Limb (tissue), 2 donors: ENCODE measurements at regions not wholly inside any gene's neighbourhood (a gene's known extent, or its start where the extent isn't known, plus 50 kb on each side); places are given as distances from the start of the nearest gene placed in this dataset.

Experiments
- DNase-seq, 2 donors: peaks; one replicate each; pipeline ENCODE4 v3.0.0-alpha.2; 2016; ENCODE audit errors: extremely low spot score in 2 of 2

DNA sequence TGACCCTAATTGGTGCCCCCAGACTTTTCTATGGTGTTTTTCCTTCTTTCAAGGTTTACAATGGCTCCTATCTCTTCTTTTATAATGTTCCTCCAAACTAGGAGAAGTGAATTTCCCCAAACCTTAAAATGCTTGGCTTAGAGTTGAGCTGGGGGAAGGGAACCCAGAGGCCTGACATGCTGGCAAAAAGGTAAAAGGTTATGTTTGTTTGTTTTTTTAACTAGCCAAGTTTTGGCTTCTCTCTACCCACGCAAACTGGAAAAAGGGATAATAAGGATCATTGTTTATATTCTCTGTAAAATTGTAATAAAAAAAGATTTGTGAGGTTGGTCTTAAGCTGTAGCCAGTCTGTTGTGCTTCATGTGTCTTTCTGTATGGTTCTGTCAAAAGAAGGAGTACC, 477.0 kb downstream of the IPMK start:
- no peak for DNase-seq

DNA sequence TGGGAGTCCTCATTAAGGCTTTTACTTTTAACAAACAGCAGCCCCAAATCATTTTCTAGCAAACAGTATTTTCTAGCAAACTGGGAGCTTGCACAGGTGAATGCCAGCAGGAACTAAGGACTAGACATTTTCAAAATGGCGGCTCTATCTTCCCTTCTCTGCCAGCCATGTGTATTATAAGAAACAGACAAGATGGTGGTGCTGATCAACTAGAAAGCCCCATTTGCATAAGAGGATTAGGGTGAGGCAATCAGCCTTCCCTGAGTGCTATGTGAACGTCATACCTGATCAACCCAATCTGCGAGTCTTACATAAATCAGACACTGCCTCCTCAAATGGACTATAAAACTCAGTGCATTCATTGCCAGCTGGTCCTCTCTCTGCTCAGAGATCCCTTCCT, 479.6 kb downstream of the IPMK start:
- no peak for DNase-seq

DNA sequence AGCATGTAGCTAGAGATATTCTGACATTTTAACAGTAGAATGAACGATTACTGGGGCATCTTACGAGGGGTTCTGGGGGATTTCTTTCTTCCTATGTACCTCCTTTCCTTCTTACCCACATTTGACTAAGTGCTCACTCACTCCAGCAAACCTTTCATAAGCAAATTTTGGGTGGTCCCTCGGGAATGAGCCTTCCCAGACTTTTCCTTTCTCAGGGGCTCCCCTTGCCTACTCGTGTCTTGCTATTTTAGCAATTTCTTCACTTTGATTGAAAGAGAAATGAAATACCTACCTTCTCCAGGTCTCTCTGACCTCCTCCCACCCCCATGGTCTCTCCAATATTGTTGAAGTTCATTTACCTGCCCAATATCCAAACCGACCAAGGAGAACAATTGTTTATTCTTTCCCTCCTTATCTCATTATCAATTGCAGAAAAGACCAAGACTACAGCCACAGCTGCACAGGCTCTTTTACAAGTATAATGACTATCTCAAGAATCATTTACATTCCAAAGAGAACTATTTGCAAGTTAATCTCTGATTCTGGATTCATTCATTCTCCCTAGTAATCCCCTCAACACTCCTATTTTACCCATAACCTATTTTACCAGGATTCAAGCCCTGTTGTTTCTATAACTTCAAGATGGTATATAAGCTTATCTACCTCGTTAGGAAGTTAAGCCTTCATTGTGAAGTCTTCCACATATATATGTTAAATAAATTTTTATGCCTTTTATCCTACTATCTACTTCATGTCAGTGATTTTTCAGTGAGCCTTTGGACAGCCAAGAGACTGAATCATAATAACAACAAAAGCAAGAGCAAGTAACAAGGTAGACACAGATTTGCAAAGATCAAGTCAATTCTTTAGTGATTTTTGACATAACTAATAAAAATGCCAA, 480.6 kb downstream of the IPMK start:
- DNase-seq, result no peak

DNA sequence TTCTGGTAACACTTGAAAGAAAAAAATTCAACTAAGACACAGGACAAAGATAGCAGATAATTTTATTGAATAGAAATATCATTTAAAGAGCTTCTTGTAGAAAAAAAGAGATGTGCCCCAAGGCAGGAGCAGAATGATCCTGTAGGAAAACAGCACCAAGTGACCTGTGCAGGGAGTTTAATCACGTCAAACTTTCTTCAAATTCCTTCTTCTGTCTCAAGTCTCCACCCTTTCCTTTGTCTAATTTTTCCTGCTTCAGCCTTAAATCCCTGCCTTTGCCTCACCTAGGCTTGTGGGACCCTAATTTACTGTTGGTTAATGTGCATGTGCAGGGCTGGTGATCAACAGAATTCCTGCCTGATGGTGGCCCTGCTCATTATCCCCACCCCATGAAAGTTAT, 481.4 kb downstream of the IPMK start:
- no peak for DNase-seq

DNA sequence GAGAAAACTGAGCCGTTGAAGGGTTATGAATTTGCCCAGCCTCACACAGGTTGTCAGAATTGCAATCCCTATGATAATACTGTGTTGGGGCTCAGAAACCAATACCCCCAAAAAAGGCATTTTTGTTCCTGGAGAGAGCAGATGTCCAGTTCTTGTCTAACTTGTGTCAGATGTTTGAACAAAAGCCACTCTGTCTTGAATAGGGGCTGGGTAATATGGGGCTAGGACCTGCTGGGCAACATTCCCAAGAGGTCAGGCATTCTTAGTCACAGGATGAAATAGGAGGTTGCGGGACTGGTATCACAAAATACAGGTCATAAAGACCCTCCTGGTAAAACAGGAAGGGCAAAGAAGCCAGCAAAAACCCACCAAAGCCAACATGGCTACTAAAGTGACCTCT, 482.1 kb downstream of the IPMK start:
- DNase-seq, result no peak

DNA sequence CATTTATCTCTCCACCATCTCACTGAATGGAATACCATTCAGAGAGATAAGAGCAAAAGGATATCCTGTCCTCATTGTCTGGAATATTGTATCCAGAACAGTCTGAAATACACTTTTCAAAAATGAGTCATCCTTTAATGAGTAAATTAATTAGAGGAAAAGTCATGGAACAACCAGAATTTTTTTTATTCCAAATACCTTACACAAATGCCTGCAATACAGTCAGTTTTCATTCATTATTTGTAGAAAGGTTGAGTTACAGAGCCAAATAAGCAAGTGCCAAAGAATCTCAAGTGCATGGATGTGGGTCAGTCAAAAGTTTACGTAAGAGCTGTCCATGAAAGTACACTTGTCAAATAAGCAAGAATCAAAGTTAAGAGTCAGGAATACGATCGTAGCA, 482.6 kb downstream of the IPMK start:
- DNase-seq, result no peak

DNA sequence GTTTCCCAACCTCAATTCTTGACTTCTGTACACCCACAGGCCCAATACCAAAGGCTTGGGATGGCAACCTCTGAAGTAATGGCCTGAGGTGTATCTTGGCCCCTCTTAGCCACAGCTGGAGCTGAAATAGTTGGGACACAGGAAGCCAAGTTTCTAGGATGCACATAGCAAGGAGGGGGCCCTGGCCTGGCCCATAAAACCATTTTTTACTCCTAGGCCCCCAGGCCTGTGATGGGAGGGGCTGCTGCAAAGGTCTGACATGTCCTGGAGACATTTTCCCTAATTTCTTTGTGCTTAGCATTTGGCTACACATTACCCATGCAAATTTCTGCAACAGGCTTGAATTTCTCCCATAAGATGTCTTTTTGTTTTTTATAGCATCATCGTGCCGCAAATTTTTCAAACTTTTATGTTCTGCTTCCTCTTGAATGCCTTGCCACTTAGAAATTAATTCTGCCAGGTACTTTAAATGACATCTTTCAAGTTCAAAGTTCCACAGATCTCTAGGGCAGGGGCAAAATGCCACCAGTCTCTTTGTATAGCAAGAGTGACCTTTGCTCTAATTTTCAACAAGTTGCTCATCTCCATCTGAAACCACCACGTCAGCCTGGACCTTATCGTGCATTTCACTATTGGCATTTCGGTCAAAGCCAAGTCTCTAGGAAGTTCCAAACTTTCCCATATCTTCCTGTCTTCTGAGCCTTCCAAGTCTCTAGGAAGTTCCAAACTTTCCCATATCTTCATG, 490.8 kb downstream of the IPMK start:
- no peak for DNase-seq

DNA sequence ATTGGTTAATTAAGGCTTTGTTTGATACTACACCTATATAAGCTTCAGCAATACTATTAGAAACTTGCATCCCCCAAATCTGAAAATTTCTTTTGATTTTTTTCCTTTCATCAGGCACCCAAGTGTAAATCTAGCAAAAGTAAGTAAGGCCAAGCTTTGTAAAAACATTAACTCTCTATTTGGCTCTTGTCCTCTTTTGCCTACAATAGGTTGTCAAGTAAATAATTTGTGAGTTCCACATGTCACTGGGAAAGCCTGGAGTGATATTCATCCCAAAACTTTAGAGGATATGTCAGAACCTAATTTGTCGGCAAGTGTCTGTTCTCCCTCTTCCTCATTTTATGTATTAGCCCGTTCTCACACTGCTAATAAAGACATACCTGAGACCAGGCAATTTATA, 492.4 kb downstream of the IPMK start:
- DNase-seq, result no peak

DNA sequence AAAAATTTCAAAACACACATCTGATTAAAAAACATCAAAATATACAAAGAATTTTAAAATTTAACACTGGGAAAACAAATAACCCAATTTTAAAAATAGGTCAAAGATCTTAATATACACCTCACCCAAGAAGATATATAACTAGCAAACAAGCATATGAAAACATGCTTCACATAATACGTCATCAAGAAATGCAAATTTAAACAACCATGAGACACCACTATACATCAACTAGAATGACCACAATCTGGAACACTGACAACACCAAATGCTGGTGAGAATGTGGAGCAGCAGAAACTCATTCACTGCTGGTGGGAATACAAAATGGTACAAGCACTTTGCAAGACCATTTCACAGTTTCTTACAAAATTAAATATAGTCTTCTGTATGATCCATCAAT, 498.4 kb downstream of the IPMK start:
- DNase-seq, result no peak

DNA sequence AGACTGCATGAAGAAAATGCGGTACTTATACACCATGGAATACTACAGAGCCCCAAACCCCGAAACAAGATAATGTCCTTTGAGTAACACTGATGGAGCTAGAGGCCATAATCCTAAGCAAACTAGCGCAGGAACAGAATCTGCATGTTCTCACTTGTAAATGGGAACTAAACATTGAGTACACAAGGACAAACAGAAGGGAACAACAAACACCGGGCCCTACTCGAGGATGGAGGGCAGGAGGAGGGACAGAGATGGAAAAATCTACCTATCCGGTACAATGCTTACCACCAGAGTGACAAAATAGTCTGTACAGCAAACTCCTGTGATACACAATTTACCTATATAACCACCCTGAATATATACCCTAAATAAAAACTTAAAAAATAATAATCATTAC, 507.9 kb downstream of the IPMK start:
- DNase-seq, result no peak

DNA sequence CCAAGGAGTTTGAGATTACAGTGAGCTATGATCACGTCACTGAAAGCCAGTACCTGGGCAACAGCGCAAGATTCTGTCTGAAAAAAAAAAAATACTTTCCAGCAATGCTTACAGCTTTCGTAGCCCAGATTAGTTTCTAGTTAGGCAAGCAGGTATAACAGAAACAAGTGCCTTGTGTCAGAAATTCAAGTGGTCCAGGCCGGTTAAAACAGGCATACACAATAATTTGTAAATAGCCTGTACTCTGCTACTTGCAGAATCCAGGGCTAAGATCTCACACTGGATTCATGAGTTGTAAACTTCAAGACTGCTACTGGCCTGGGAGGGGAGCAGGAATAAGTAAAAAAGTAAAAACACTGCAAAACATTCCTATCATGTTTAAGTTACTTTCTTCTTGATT, 512.9 kb downstream of the IPMK start:
- no peak for DNase-seq

DNA sequence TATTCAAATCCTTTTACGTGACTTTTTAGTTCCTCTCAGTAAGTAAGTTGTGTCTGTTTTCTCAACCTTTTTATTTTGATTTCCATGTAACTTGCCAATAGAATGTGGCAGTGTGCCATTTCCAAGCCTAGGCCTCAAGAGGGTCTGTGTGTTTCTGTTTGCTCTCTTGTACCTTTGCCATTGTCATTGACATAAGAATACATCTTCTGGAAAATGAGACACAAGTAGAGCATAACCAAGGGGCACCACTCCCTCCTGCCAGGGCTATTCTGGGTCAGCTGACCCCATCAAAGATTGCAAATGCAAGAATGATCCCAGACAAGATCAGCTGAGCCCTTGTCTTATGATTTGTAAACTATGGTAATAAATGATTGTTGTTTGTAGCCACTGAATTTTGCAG, 524.0 kb downstream of the IPMK start:
- no peak for DNase-seq

DNA sequence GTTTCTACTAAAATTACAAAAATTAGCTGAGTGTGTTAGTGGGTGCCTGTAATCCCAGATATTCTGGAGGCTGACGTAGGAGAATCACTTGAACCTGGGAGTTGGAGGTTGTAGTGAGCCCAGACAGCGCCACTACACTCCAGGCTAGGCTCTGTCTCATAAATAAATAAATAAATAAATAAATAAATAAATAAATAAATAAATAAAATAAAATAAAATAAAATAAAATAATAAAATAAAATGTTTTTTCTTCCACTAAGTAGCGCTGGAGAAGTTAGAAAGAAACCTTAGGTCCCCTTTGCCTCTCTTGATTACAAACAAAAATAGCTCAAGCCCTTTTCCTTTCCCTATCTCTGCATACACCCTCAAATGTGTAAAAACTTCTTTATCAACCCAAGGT, 525.9 kb downstream of the IPMK start:
- DNase-seq, result no peak

DNA sequence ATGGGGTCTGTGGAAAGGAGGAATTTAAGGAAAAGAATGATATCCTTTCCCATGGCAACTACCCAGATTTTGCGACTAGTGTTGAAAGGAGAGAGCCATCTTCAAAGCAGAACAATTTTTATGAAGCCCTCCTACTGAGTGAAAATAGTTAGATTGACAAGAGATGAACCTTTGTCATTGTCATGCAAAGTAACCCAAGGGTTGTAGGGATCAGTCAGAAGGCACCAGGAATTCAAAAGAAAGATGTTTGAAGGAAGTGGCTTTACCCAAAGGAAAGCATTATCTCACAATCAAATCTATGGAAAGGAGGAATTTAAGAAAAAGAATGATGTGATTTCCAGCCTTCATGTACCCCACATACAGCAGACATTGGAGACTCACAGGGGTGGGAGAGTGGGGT, 544.4 kb downstream of the IPMK start:
- DNase-seq, result no peak

DNA sequence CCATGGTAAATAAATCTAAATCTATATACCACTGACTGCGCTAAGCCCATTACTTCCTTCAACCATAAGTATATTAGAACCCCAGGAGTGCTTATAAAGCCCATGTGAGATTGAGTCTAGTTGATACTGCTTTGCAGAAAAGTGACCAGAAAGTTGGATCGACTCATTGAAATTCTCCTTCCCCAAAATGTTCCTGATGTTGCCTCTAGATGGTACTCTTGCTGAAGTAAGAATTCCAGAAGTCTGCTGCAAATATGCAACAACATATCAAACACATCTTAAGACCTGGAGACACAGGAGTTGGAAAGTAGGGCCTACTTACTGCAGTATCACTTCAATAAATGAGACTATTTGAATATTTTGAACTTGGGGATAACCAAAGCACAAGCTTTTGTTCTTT, 550.8 kb downstream of the IPMK start:
- no peak for DNase-seq

DNA sequence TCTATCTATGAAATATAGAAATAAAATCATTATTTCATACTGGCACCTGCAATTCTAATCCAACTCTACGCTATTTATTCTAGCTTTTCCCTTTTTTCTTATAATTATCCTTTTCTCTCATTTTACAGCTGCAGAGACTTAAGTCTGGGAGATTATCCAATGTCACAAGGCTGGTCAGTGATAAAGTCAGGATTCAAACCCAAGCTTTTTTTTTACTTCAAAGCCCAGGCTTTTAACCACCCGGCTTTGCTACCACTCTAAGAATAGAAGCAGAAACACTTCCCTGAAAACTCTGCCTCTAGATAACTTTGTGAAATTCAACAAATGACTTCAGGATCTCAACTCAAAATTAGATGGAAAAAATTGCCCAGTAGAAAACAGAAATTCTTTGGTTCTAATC, 552.5 kb downstream of the IPMK start:
- DNase-seq, result no peak

DNA sequence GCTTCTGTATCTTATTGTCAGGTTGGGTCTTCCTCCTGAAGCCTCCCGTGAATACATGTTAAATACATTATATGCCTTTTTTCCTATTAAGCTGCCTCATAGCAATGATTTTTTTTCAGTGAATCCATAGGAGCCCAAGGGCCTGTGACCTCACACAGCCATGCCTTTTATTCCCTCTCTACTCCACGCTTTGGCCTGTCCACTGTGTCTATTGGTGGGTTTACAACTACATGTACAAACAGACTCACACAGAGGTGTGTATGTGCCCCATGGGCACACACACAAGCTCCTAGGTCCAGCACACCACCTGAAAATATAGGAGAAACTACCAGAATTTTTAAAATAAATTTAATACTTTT, 560.4 kb downstream of the IPMK start:
- no peak for DNase-seq

DNA sequence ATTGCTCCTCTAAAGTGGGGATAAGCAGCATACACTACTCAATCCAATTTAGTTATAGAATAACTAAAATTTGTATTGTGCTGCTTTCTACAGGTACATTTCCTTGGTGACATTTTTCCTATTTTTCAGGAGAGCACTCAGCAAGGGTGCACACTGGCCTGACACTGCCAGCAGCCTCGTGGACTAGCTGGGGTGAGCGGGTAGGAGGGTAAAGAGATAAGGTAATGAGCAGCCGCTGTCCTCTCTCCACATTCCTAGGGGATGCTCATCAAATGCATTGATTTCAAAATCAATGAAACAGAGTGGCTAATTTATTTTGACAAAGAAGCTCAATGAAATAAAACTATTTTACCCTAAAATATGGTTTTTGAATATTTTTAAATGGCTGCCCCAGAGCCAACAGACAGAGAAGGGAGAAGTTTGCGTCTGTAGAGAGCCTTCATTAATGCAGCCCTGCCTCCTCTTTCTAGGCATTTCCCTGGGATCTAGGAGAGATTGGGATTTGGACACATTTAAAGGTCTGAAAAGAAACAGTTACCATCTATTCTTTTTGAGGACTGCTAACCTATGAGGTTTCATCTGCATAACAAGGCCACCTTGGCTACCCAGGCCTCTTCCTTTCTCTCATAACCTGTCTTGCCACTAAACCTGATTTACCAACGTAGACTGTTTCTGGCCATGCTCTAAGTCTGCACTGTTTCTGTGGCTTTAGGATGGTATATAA, 561.0 kb downstream of the IPMK start:
- DNase-seq, result no peak

DNA sequence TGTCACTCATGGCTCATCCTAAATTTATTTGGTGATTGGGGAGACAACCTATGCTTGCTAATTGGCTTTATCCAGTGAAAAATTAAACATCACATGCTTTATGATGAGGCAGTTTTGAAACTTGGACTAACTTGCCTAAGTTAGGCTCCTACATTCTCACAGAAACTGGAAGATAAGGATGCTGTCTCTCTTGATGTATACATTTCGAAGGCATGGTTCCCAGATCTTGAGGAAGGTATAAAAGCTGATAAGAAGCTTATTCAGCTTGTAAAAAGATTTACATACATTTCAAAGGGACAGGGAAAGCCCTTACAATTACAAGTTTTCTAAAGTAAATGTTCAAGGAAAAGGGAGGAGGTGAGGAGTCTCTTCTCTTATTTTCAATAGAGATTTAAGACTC, 561.7 kb downstream of the IPMK start:
- DNase-seq, result no peak

DNA sequence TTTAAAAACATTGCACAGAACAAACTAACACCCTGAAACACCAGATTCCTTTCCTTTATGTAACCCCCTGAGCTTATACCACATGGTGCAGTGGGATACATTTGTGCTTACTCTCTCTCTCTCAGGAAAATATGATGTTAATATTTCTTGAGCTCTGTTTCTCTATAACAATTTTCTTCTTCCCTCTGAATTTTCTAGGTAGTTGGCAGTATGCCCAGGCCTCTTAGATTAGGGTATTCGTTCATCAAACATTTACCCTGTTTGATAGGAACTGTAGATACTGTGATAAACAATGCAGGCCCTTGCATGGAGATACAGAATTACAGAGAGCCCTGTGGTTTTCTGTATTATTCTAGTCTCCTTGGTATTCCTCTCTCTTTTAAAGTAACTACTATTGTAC, 567.8 kb downstream of the IPMK start:
- DNase-seq, result no peak

DNA sequence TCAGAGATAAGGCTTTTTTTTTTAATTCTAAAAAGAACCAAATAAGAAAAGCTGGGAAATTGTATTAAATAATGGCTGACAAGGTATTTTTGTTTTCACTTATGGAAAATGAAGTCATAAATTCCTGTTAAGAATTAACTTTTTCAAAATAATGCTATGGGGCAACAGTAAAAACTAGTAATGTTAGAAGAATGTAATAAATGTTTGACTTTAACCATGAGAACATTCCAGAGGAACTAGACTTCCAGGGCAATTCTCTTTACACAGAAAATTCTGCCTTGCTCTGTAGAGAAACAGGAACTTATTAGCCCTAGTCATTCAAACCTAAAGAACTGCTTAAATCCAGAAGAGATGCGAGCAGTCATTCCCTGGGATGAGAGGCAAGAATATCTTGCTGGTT, 571.1 kb downstream of the IPMK start:
- DNase-seq, result no peak

DNA sequence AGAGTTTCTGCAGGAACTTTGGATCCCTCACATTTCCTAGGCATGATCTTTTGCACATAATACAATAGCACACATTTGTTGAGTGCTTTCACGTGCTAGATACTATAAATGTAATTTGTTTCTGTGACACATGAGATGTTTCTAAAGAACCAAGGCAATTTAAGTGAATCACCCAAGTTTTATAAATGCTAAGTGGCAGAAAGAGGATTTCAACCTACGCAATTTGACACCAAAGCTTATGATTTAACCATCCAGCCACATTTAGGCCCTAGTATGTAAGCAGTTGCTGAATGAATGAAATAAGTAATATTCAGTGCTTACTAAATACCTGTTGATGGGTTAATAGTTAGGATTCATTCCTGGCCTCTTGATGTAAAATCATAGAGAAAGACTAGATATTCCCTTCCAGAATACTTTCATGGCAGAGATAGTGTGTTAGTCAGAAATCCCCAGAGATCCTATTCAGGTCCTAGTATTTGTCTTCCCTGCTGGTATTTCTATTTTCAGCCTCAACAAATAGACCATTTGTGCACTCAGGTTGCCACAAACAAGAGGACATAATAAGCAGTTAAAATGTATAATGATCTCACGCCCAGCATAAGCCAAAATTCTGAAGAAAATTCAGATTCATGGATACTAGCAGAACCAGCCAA, 572.6 kb downstream of the IPMK start:
- DNase-seq, result no peak
